D721Med (cell line): ENCODE measurements at regions not wholly inside any gene's neighbourhood (a gene's known extent, or its start where the extent isn't known, plus 50 kb on each side); places are given as distances from the start of the nearest gene placed in this dataset.

Experiments used
- DNase-seq: peaks from one replicate; pipeline ENCODE4 v3.0.0; 2011; ENCODE audit warnings: low spot score; ENCODE audit not compliant: insufficient read length
- FAIRE-seq: peaks from 2 replicates; lab custom pipeline; 2011; peaks lifted over from hg19 to GRCh38; lab: Jason Lieb, UNC
- CTCF ChIP-seq: IDR thresholded peaks from 2 replicates; pipeline ENCODE4 v1.5.1; 2012; ENCODE audit warnings: mild to moderate bottlenecking, control low read depth; ENCODE audit not compliant: insufficient read depth; ENCODE audit errors: missing control alignments

GRCh38 chr22:44550711-44551491 is 52.9 kb upstream of the RTL6 start:
- no peak for TF ChIP-seq CTCF
- FAIRE-seq (no peak), DNase-seq (no peak)

DNA sequence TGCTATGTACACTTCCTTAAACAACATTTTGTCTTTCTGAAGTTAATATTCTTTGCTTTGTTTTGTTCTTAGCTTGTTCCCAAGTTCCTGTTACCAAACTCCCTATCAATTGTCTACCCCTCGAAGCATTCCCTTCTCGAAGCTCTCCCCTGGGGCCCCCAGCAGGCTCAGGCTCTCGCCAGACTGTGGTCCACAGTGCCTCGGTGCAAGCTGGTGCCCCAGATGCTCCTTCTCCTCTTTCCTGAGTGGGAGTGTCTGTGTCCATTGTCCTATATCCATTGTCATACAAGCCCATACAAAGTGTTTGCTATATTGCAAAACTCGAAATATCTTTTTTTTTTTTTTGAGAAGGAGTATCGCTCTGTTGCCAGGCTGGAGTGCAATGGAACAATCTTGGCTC is 51.7 kb upstream of the RTL6 start:
- DNase-seq (no peak), FAIRE-seq (no peak)
- TF ChIP-seq CTCF: no peak

DNA sequence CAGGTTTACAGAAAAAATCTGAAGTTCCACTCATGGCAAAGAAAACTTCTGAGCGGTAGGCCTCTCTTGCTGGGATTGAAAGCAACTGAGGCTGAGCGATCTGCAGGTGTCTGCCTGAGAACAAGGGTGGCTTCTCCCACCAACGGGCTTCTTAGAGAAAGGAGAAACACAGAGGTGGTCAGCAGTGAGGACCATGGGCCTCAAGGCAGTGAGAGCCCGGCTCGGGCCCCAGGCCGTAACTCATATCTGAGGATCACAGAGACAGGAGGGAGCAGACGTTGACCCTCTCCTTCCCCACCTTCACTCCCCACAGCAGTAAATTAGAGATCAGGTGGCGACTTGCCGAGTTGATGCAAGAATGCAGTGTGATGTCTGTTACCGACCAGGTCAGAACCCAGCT is 50.9 kb upstream of the RTL6 start:
- TF ChIP-seq CTCF: no peak
- FAIRE-seq (no peak), DNase-seq (no peak)
